GM21529 (cell line): ENCODE measurements at regions not wholly inside any gene's neighbourhood (a gene's known extent, or its start where the extent isn't known, plus 50 kb on each side); places are given as distances from the start of the nearest gene placed in this dataset.

Experiments
- ATAC-seq: cut with Tn5 transposase; IDR thresholded peaks from one replicate; pipeline ENCODE4 v1.9.1; 2021; ENCODE audit not compliant: unreplicated experiment

DNA sequence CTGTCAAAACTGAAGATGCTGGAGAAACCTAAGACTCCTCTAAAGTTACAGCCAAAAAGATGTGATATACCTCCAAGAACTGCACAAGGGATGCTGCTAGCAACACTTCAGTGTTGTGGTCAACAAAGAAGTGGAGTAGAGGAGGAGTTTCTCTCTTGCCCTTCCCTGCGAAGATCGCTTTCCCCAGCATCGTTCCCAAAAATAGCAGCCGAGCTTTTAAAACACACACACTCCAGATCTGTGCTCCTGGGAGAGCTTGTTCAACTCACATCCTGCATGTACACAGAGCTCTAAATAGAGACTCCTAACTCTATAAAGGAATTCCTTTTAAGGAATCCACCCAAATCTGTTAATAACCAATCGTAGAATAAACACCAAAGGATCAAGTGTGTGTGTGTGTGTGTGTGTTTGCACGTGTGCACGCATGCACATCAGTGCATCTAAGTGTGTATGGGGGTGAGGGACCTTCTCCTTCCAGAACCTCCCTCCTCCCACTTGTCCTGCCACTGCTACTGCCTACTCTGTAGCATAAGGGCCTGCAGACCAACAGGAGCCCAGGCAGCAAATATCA is 58.5 kb downstream of the PSMG1 start:
- ATAC-seq = no peak

- no peak for ATAC-seq
Measured at GRCh38 chr21:39123375-39123774, 59.9 kb downstream of the PSMG1 start.

- ATAC-seq = no peak
Measured at GRCh38 chr21:39121600-39122355, 61.5 kb downstream of the PSMG1 start.

GRCh38 chr21:39120876-39121599 is 62.2 kb downstream of the PSMG1 start:
- no peak for ATAC-seq

DNA sequence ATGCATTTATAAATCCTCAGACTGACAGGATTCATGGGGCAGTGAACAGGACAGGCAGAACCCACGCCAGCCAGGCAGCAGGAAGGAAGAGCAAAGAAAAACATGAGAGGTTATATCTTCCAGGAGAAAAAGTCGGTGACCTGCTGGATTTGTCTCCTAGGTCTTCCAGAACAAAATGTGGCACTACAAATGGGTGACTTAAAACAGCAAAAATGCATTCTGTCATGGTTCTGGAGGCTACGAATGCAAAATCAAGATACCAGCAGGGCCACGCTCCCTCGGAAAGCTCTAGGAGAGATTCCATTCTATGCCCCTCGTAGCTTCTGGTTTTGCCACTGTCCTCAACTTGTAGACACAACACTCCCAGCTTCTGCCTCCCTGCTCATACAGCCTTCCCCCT is 63.4 kb downstream of the PSMG1 start:
- no peak for ATAC-seq

- ATAC-seq = no peak
Measured at GRCh38 chr21:39118604-39119215, 64.5 kb downstream of the PSMG1 start.

GRCh38 chr21:39118061-39118460 is 65.2 kb downstream of the PSMG1 start:
- ATAC-seq = no peak

- ATAC-seq = no peak
Measured at GRCh38 chr21:39117440-39117970, 65.7 kb downstream of the PSMG1 start.

- ATAC-seq = no peak
Measured at GRCh38 chr21:39116761-39117439, 66.4 kb downstream of the PSMG1 start.

DNA sequence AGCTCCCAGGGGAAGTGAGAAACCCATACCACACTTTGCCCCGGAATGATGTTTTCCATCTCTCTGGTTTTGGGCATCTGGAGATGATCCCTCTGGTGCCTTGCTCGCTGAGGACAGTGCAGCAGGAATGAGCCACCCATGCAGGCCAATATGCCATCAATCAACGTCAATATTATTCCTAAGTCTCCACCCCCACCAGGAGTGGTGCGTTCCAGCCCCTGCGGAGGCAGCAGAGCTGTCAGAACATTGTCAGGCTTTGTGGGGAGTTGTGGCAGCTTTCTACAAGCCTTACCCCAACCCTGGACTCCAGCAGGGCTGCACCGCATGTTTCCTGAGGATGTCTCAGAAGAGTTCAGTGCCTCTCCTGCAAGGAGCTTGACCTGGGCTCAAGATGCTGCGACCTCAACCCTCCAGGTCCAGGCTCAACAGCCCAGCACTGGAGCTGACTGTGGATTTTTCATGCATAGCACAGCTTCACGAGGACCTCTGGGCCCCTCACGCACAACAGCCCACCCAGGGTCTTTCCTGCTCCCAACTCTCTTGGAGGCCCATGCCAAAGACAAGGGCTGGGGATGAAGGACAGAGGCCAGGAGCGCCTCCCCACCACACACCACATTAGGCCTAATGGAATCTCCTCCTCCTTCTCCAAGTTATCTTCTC is 67.5 kb downstream of the PSMG1 start:
- no peak for ATAC-seq

GRCh38 chr21:39114871-39115575 is 68.2 kb downstream of the PSMG1 start:
- ATAC-seq = no peak

DNA sequence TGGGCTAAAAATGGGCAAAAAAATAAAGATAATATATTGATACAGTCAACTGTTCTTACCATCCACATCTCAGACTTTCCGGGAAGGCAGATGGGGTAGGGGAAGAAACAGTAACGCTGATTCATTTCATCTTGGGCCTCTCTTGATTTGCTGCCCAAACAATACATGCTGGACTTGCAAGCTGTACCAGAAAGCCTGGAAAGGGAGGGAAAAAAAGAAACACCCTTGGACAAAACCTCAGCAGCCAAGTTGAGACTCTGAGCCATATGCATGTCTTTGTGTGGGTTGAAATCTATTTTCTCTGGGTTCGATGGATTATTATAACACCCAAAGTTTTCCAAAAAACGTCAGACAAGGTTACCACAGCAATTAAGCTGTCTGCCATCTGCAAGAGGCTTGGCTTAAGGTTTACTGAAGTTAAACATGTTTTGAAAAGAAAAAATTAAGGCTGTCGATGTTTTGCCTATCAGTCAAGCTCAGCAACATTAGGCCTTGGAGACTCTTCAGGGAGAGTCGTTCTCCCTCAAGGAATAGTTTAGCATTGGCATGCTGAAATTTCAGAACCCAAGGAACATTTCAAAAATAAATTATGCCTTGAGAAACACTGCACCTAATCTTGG is 71.2 kb downstream of the PSMG1 start:
- no peak for ATAC-seq

DNA sequence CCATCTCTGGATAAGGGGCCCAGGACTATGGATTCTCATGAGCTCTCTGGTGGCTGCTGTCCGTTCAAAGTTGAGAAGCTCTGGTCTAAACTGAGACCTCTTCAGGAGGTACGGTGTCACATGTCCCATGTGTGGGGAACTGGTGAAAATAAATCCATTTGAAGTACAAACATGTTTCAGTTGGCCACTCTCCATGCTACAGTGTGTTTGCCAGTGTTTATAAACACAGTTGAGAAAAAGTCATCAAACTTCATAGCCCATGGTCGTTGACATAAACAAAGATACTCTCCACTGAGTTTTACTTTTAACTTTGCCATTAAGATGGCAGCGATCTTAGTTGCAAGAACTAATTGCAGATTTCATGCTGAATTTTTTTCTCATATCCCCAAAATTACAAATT is 72.8 kb downstream of the PSMG1 start:
- no peak for ATAC-seq

- ATAC-seq = no peak
Measured at GRCh38 chr21:39109596-39110210, 73.5 kb downstream of the PSMG1 start.

- ATAC-seq = no peak
Measured at GRCh38 chr21:39109163-39109530, 74.1 kb downstream of the PSMG1 start.

DNA sequence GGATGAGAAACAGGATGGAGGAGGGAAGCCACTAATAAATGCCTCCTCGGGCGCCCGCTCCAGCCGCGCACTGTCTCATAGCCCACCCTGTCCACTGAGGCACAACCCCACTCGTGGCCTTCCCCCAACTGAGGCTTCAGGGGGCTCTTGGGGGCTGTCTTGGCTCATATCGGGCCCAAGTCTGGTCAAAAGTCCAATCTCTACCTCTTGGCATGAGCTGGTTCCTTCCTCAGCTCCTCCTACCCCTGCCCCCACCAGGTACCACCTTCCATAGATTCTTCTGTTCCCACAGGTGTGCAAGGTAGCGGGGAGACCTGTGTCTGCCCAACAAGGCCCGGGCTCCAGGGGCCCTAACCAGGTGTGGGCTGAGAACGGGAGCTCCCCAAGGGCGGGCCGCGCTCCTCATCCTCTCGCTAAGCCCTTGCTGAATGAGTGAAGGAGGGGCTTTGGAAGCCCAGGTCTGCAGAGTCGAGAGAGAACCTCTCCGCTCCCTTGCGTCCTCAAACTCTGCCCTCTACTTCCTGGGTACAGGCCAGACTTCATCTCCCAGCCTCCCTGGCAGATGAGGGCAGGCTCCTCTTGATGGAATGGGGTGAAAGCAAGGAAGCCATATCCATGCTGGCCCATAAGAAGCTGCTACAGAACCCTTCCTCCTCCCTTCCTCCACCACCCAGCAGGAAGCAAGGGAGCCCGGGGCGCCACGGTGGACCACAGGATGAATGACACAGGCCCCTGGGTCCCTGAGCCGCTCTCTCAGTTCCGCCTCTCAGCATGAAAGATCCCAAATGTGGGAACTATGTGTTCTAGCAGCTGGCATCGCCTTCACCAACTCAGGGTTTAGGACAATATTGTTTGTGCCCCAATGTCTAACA is 74.7 kb downstream of the PSMG1 start:
- ATAC-seq = no peak

DNA sequence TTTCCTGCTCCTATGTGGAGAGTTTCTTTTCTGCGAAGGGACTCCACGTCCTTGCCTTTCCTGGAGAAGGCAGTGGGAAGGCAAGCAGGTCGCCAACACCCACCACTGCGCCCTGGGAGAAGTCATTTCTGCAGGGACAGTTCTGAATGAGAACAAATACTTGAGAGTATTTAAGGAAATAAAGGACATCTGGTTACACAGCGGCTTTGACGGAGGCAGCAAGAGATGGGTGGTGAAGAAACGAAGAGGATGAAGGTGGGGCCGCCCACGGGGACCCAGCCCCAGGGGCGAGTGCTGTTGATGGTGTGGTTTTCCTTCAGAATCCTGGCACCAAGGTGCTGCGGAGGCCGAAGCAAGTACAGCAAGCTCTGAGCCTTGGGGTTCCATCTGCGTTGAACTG is 75.5 kb downstream of the PSMG1 start:
- ATAC-seq = no peak

DNA sequence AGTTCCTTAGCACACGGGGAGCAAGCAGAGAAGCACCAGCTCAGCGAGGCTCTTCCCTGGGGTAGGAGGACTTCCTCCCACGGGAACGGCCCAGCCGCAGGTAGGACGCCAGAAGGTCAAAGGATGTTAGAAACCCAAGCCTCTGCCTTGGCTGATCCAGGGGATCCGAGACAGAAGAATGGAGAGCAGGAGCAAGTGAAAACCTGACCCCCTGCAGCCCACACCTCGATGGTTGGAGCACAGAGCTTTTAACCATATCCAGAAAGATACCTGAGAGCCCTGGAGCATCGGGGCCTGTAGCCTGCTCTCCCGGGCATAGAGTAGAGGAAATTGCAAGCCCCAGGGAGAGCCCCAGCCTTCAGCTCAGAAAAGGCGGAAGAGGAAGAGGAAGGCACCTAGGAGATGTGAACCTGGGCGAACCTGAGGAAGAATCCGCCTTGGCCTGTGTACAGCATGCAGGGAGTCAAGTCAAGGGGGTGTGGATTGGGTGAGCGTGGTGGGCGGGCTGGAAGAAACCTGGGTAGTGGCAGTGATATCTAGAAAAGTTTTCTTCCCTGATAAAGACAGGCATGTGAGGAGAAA is 76.3 kb downstream of the PSMG1 start:
- ATAC-seq = no peak
